HepG2 (cell line): ENCODE measurements at regions not wholly inside any gene's neighbourhood (a gene's known extent, or its start where the extent isn't known, plus 50 kb on each side); places are given as distances from the start of the nearest gene placed in this dataset.

ENCODE experiments used
- ATAC-seq: fragments of 200-7000 bp; cut with Tn5 transposase; 3 replicates; pipeline ENCODE4 v1.9.1; 2020; ENCODE audit warnings: mild to moderate bottlenecking, moderate library complexity
- BruUV-seq: library from RNA; stranded (reverse); fragments of 400-500 nt; replicated peaks from 2 replicates; lab custom pipeline; 2021; lab: Mats Ljungman, UMichigan
- CTCF ChIA-PET: fragments of 300-600 bp; formaldehyde crosslinking; extraction: SDS; loops from one replicate; lab custom pipeline; 2021; ENCODE audit warnings: low total read pairs, inconsistent platforms, low intra/inter-chr PET ratio; lab: Yijun Ruan, JAX
- POLR2A ChIA-PET: fragments of 350-600 bp; sonication (Branson Sonifier 250); formaldehyde crosslinking; loops from one replicate; lab custom pipeline; 2020; ENCODE audit warnings: antibody characterized with exemption, inconsistent platforms; lab: Yijun Ruan, JAX
- DNase-seq: peaks from one replicate; pipeline ENCODE4 v3.0.0-alpha.2; 2015; ENCODE audit warnings: low spot score
- FAIRE-seq: peaks from 3 replicates; lab custom pipeline; 2011; peaks lifted over from hg19 to GRCh38; lab: Jason Lieb, UNC
- H2AFZ ChIP-seq: one replicate; pipeline ENCODE4 v1.6.1; 2011; ENCODE audit warnings: low read length, inconsistent platforms
- H3K27ac ChIP-seq: fragments of 300-600 bp; 3 replicates; pipeline ENCODE4 v1.8.0; 2011; ENCODE audit warnings: mixed run types, mild to moderate bottlenecking, mixed read lengths, low read length, inconsistent platforms; ENCODE audit not compliant: insufficient read depth; ENCODE audit errors: extremely low read length
- H3K27me3 ChIP-seq, 2 experiments: fragments of 200-600 bp in 1 of 2; 2 replicates in 1 of 2; 3 replicates in 1 of 2; pipeline versions ENCODE4 v1.6.0 to v1.8.0; 2011; ENCODE audit warnings: low read length in 2 of 2, mild to moderate bottlenecking in 2 of 2, moderate library complexity in 2 of 2, inconsistent platforms in 1 of 2; ENCODE audit not compliant: insufficient read depth in 2 of 2, control insufficient read depth in 1 of 2
- H3K36me3 ChIP-seq, 2 experiments: fragments of 200-600 bp in 1 of 2; replicated peaks in 1 of 2; 2 replicates in 1 of 2; 3 replicates in 1 of 2; pipeline versions ENCODE4 v1.5.1 to v1.8.0; 2011; ENCODE audit warnings: low read length in 2 of 2, inconsistent platforms in 1 of 2; ENCODE audit not compliant: insufficient read depth in 2 of 2, control insufficient read depth in 1 of 2
- H3K4me1 ChIP-seq: 2 replicates; pipeline ENCODE4 v1.5.1; 2012; ENCODE audit warnings: low read length, inconsistent platforms; ENCODE audit not compliant: insufficient read depth
- H3K4me2 ChIP-seq: 2 replicates; pipeline ENCODE4 v1.6.0; 2011; ENCODE audit warnings: low read depth, low read length, inconsistent platforms
- H3K4me3 ChIP-seq, 3 experiments: fragments of 200-600 bp in 1 of 3; sonication (generic), shearing (Covaris generic) in 1 of 3; replicated peaks in 1 of 3; 2 replicates each; pipeline ENCODE4 v1.5.1; 2011 to 2016; ENCODE audit warnings: low read length in 3 of 3, inconsistent platforms in 2 of 3, low read depth in 2 of 3, mild to moderate bottlenecking in 2 of 3, control low read depth in 1 of 3, mixed read lengths in 1 of 3; ENCODE audit not compliant: insufficient read depth in 1 of 3
- H3K79me2 ChIP-seq: one replicate; pipeline ENCODE4 v1.6.1; 2011; ENCODE audit warnings: low read length, inconsistent platforms; ENCODE audit not compliant: insufficient read depth
- H3K9ac ChIP-seq: 2 replicates; pipeline ENCODE4 v1.6.0; 2011; ENCODE audit warnings: mild to moderate bottlenecking, low read depth, low read length, inconsistent platforms; ENCODE audit not compliant: insufficient read depth
- H3K9me3 ChIP-seq: 2 replicates; pipeline ENCODE4 v1.5.1; 2012; ENCODE audit warnings: mild to moderate bottlenecking, low read length
- H4K20me1 ChIP-seq: 2 replicates; pipeline ENCODE4 v1.6.0; 2011; ENCODE audit warnings: inconsistent platforms, mild to moderate bottlenecking, low read length, moderate library complexity; ENCODE audit not compliant: insufficient read depth
- HNF4A ChIP-seq: sonication (generic); formaldehyde crosslinking; IDR thresholded peaks from 2 replicates; pipeline ENCODE4 v1.4.0; 2020; ENCODE audit warnings: missing genetic modification reagents
- POLR2A ChIP-seq, 2 experiments: IDR thresholded peaks; 2 replicates each; pipeline ENCODE4 v1.6.1; 2011; ENCODE audit warnings: low read depth in 2 of 2, low read length in 2 of 2, mild to moderate bottlenecking in 1 of 2, moderate library complexity in 1 of 2; ENCODE audit not compliant: insufficient read depth in 1 of 2
- TGIF2 ChIP-seq: IDR thresholded peaks from 2 replicates; pipeline ENCODE4 v1.6.1; 2016; ENCODE audit warnings: control low read depth, missing compliant biosample characterization
- WGBS: methylation state at CpG from one replicate; pipeline ENCODE4 v1.1.6; 2017; ENCODE audit warnings: low lambda C conversion rate; 5-methylcytosine and 5-hydroxymethylcytosine counted together
- in situ Hi-C: cut with HindIII; loops from 2 replicates; pipeline ENCODE4 v1.10.0; 2017; ENCODE audit warnings: low pct_unique_long_range_greater_than_20kb; ENCODE audit not compliant: extremely low pct_ligation_motif_present
- intact Hi-C: fragments of 100-400 bp; cut with micrococcal nuclease; formaldehyde crosslinking; loops from one replicate; pipeline ENCODE4 v1.10.0; 2022; ENCODE audit not compliant: unreplicated experiment
- TF ChIP-seq, protein P1 (sequence below): sonication (generic); formaldehyde crosslinking; conservative IDR thresholded peaks from 2 replicates; pipeline ENCODE4 v1.4.0; 2020; ENCODE audit warnings: missing genetic modification reagents
- TF ChIP-seq, protein P2 (sequence below): sonication (generic); formaldehyde crosslinking; IDR thresholded peaks from 2 replicates; pipeline ENCODE4 v1.4.0; 2020; ENCODE audit warnings: mild to moderate bottlenecking, low read depth, missing genetic modification reagents

DNA sequence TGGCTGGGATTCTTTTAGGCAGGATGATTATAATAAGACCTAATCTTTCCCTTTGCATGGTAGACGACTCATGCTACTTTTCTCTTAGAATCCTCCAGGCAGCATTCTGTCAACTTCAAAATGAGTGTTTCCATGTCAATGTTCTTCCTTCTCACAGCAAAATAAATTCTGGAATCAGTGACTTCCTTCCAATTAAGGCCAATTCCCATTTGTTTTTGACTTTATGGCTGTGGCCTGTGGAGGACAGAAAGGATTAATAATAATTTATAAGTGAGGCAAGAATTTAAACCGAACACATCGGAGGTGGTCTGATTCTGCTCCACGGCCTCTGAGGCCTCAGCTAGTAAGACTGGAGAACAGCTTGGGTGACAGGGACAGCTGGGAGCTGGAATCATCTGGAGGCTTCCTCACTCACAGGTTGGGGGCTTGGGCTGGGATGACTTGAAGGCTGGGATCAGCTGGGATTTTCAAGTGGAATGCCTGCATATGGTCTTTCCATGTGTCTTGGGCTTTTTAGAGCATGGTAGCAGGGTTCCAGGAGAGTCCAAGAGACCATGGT is 241.8 kb upstream of the MCTP2 start:
- in situ Hi-C loops = no loop called here
- ATAC-seq = no peak
- TF ChIP-seq HNF4A (CRISPR knock-in tag) (no peak), POLR2A (IDR thresholded peaks at IDR 0.05; ENCODE audit: insufficient read depth in 1 of 2, low read depth in 2 of 2, low read length in 2 of 2) (no peak), TGIF2 (no peak)
- TF ChIP-seq, protein P1, sequence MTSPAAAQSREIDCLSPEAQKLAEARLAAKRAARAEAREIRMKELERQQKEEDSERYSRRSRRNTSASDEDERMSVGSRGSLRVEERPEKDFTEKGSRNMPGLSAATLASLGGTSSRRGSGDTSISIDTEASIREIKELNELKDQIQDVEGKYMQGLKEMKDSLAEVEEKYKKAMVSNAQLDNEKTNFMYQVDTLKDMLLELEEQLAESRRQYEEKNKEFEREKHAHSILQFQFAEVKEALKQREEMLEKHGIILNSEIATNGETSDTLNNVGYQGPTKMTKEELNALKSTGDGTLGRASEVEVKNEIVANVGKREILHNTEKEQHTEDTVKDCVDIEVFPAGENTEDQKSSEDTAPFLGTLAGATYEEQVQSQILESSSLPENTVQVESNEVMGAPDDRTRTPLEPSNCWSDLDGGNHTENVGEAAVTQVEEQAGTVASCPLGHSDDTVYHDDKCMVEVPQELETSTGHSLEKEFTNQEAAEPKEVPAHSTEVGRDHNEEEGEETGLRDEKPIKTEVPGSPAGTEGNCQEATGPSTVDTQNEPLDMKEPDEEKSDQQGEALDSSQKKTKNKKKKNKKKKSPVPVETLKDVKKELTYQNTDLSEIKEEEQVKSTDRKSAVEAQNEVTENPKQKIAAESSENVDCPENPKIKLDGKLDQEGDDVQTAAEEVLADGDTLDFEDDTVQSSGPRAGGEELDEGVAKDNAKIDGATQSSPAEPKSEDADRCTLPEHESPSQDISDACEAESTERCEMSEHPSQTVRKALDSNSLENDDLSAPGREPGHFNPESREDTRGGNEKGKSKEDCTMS (CRISPR knock-in tag) = no peak
- TF ChIP-seq, protein P2, sequence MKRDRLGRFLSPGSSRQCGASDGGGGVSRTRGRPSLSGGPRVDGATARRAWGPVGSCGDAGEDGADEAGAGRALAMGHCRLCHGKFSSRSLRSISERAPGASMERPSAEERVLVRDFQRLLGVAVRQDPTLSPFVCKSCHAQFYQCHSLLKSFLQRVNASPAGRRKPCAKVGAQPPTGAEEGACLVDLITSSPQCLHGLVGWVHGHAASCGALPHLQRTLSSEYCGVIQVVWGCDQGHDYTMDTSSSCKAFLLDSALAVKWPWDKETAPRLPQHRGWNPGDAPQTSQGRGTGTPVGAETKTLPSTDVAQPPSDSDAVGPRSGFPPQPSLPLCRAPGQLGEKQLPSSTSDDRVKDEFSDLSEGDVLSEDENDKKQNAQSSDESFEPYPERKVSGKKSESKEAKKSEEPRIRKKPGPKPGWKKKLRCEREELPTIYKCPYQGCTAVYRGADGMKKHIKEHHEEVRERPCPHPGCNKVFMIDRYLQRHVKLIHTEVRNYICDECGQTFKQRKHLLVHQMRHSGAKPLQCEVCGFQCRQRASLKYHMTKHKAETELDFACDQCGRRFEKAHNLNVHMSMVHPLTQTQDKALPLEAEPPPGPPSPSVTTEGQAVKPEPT = no peak
- WGBS = 0% methylated on average over 4 of the region's 4 CpGs
- no peak overlapping the region for H3K9ac ChIP-seq
- H2AFZ ChIP-seq = no peak overlapping the region
- FAIRE-seq = no peak
- no peaks in the 10 kb centered on the region for H3K36me3 ChIP-seq
- intact Hi-C loops = no loop called here
- no peak overlapping the region for H3K27ac ChIP-seq
- no peak overlapping the region for H3K4me2 ChIP-seq
- no peaks in the 10 kb centered on the region for H3K4me1 ChIP-seq
- no peak overlapping the region for H3K4me3 ChIP-seq
- no peaks in the 10 kb centered on the region for H4K20me1 ChIP-seq
- no peaks in the 10 kb centered on the region for H3K9me3 ChIP-seq
- CTCF ChIA-PET = no interaction called here
- POLR2A ChIA-PET = no interaction called here
- no peak for DNase-seq
- no TSS peak for BruUV-seq
- H3K79me2 ChIP-seq = no peaks in the 10 kb centered on the region
- H3K27me3 ChIP-seq = no peaks in the 10 kb centered on the region
